HepG2 (cell line): ENCODE measurements at regions not wholly inside any gene's neighbourhood (a gene's known extent, or its start where the extent isn't known, plus 50 kb on each side); places are given as distances from the start of the nearest gene placed in this dataset.
A peak's percentile ranks its signal among the peaks of the same experiment; 100 is the strongest.
"Not testable (repeated sequence)": the region's sequence is repeated elsewhere in the genome, so short reads cannot be mapped to it uniquely, and the experiment has no call there.

Experiments used
- ATAC-seq: fragments of 200-7000 bp; cut with Tn5 transposase; 3 replicates; pipeline ENCODE4 v1.9.1; 2020; ENCODE audit warnings: mild to moderate bottlenecking, moderate library complexity
- BruUV-seq: library from RNA; stranded (reverse); fragments of 400-500 nt; replicated peaks from 2 replicates; lab custom pipeline; 2021; lab: Mats Ljungman, UMichigan
- CTCF ChIA-PET: fragments of 300-600 bp; formaldehyde crosslinking; extraction: SDS; loops from one replicate; lab custom pipeline; 2021; ENCODE audit warnings: low total read pairs, inconsistent platforms, low intra/inter-chr PET ratio; lab: Yijun Ruan, JAX
- POLR2A ChIA-PET: fragments of 350-600 bp; sonication (Branson Sonifier 250); formaldehyde crosslinking; loops from one replicate; lab custom pipeline; 2020; ENCODE audit warnings: antibody characterized with exemption, inconsistent platforms; lab: Yijun Ruan, JAX
- DNase-seq: peaks from one replicate; pipeline ENCODE4 v3.0.0-alpha.2; 2015; ENCODE audit warnings: low spot score
- FAIRE-seq: peaks from 3 replicates; lab custom pipeline; 2011; peaks lifted over from hg19 to GRCh38; lab: Jason Lieb, UNC
- H2AFZ ChIP-seq: one replicate; pipeline ENCODE4 v1.6.1; 2011; ENCODE audit warnings: low read length, inconsistent platforms
- H3K27ac ChIP-seq: fragments of 300-600 bp; 3 replicates; pipeline ENCODE4 v1.8.0; 2011; ENCODE audit warnings: mixed run types, mild to moderate bottlenecking, mixed read lengths, low read length, inconsistent platforms; ENCODE audit not compliant: insufficient read depth; ENCODE audit errors: extremely low read length
- H3K27me3 ChIP-seq, 2 experiments: fragments of 200-600 bp in 1 of 2; 2 replicates in 1 of 2; 3 replicates in 1 of 2; pipeline versions ENCODE4 v1.6.0 to v1.8.0; 2011; ENCODE audit warnings: low read length in 2 of 2, mild to moderate bottlenecking in 2 of 2, moderate library complexity in 2 of 2, inconsistent platforms in 1 of 2; ENCODE audit not compliant: insufficient read depth in 2 of 2, control insufficient read depth in 1 of 2
- H3K36me3 ChIP-seq, 2 experiments: fragments of 200-600 bp in 1 of 2; replicated peaks in 1 of 2; 2 replicates in 1 of 2; 3 replicates in 1 of 2; pipeline versions ENCODE4 v1.5.1 to v1.8.0; 2011; ENCODE audit warnings: low read length in 2 of 2, inconsistent platforms in 1 of 2; ENCODE audit not compliant: insufficient read depth in 2 of 2, control insufficient read depth in 1 of 2
- H3K4me1 ChIP-seq: 2 replicates; pipeline ENCODE4 v1.5.1; 2012; ENCODE audit warnings: low read length, inconsistent platforms; ENCODE audit not compliant: insufficient read depth
- H3K4me2 ChIP-seq: 2 replicates; pipeline ENCODE4 v1.6.0; 2011; ENCODE audit warnings: low read depth, low read length, inconsistent platforms
- H3K4me3 ChIP-seq, 3 experiments: fragments of 200-600 bp in 1 of 3; sonication (generic), shearing (Covaris generic) in 1 of 3; replicated peaks in 1 of 3; 2 replicates each; pipeline ENCODE4 v1.5.1; 2011 to 2016; ENCODE audit warnings: low read length in 3 of 3, inconsistent platforms in 2 of 3, low read depth in 2 of 3, mild to moderate bottlenecking in 2 of 3, control low read depth in 1 of 3, mixed read lengths in 1 of 3; ENCODE audit not compliant: insufficient read depth in 1 of 3
- H3K79me2 ChIP-seq: one replicate; pipeline ENCODE4 v1.6.1; 2011; ENCODE audit warnings: low read length, inconsistent platforms; ENCODE audit not compliant: insufficient read depth
- H3K9ac ChIP-seq: 2 replicates; pipeline ENCODE4 v1.6.0; 2011; ENCODE audit warnings: mild to moderate bottlenecking, low read depth, low read length, inconsistent platforms; ENCODE audit not compliant: insufficient read depth
- H3K9me3 ChIP-seq: 2 replicates; pipeline ENCODE4 v1.5.1; 2012; ENCODE audit warnings: mild to moderate bottlenecking, low read length
- H4K20me1 ChIP-seq: 2 replicates; pipeline ENCODE4 v1.6.0; 2011; ENCODE audit warnings: inconsistent platforms, mild to moderate bottlenecking, low read length, moderate library complexity; ENCODE audit not compliant: insufficient read depth
- ARID5B ChIP-seq: IDR thresholded peaks from 2 replicates; pipeline ENCODE4 v1.4.0; 2020; ENCODE audit warnings: mild to moderate bottlenecking, missing genetic modification reagents
- ATF4 ChIP-seq, 2 experiments: fragments of 450-650 bp in 1 of 2; sonication (generic) in 1 of 2; formaldehyde crosslinking; IDR thresholded peaks; 2 replicates each; pipeline versions ENCODE4 v1.5.0 to v1.8.0; 2020 to 2022; ENCODE audit warnings: mild to moderate bottlenecking in 1 of 2, missing genetic modification reagents in 1 of 2
- CEBPG ChIP-seq: IDR thresholded peaks from 2 replicates; pipeline ENCODE4 v1.6.1; 2016
- FOXA1 ChIP-seq, 2 experiments: fragments of 450-650 bp in 1 of 2; sonication (generic) in 1 of 2; formaldehyde crosslinking in 1 of 2; IDR thresholded peaks; 2 replicates each; pipeline versions ENCODE4 v1.4.0 to v1.6.1; 2016 to 2020; ENCODE audit warnings: missing genetic modification reagents in 1 of 2
- FOXA3 ChIP-seq: IDR thresholded peaks from 2 replicates; pipeline ENCODE4 v1.6.1; 2016; ENCODE audit warnings: missing genetic modification reagents, missing compliant biosample characterization
- GATAD2A ChIP-seq: IDR thresholded peaks from 2 replicates; pipeline ENCODE4 v1.6.1; 2016
- POGK ChIP-seq: sonication (generic); formaldehyde crosslinking; conservative IDR thresholded peaks from 2 replicates; pipeline ENCODE4 v1.8.0; 2022; ENCODE audit warnings: mild to moderate bottlenecking, moderate library complexity, missing genetic modification reagents
- RXRA ChIP-seq: sonication (generic); formaldehyde crosslinking; IDR thresholded peaks from 2 replicates; pipeline ENCODE4 v1.5.1; 2020; ENCODE audit warnings: missing genetic modification reagents
- SALL1 ChIP-seq: sonication (generic); formaldehyde crosslinking; IDR thresholded peaks from 2 replicates; pipeline ENCODE4 v1.8.0; 2022; ENCODE audit warnings: mild to moderate bottlenecking, missing genetic modification reagents
- SOX13 ChIP-seq, 3 experiments: fragments of 450-650 bp in 1 of 3; sonication (generic) in 1 of 3; formaldehyde crosslinking in 1 of 3; IDR thresholded peaks in 2 of 3; conservative IDR thresholded peaks in 1 of 3; 2 replicates each; pipeline versions ENCODE4 v1.5.0 to v1.6.1; 2016 to 2020; ENCODE audit warnings: antibody characterized with exemption in 1 of 3, mild to moderate bottlenecking in 1 of 3, missing compliant biosample characterization in 1 of 3, missing genetic modification reagents in 1 of 3, moderate library complexity in 1 of 3
- TBX2 ChIP-seq: sonication (generic); formaldehyde crosslinking; IDR thresholded peaks from 2 replicates; pipeline ENCODE4 v1.5.0; 2020; ENCODE audit warnings: missing genetic modification reagents, mild to moderate bottlenecking, borderline replicate concordance
- ZGPAT ChIP-seq: IDR thresholded peaks from 2 replicates; pipeline ENCODE4 v1.6.1; 2016; ENCODE audit warnings: mild to moderate bottlenecking
- WGBS: methylation state at CpG from one replicate; pipeline ENCODE4 v1.1.6; 2017; ENCODE audit warnings: low lambda C conversion rate; 5-methylcytosine and 5-hydroxymethylcytosine counted together
- in situ Hi-C: cut with HindIII; loops from 2 replicates; pipeline ENCODE4 v1.10.0; 2017; ENCODE audit warnings: low pct_unique_long_range_greater_than_20kb; ENCODE audit not compliant: extremely low pct_ligation_motif_present
- intact Hi-C: fragments of 100-400 bp; cut with micrococcal nuclease; formaldehyde crosslinking; loops from one replicate; pipeline ENCODE4 v1.10.0; 2022; ENCODE audit not compliant: unreplicated experiment

GRCh38 chr5:127196042-127196441, 94.6 kb upstream of the MEGF10 start (continued):
- TF ChIP-seq ATF4 (CRISPR knock-in tag; IDR thresholded peaks at IDR 0.05): no peak

GRCh38 chr5:127197402-127198167, 93.0 kb upstream of the MEGF10 start:
- H3K27ac ChIP-seq; H4K20me1 ChIP-seq; H3K36me3 ChIP-seq; BruUV-seq; H3K9ac ChIP-seq; H2AFZ ChIP-seq; H3K9me3 ChIP-seq; H3K4me3 ChIP-seq; H3K27me3 ChIP-seq; H3K79me2 ChIP-seq; in situ Hi-C loops; CTCF ChIA-PET; TF ChIP-seq SOX13 (IDR thresholded peaks at IDR 0.05): not testable (repeated sequence)
- ATAC-seq (peak; percentile 100), DNase-seq (peak; percentile 69), FAIRE-seq (peak; percentile 4)
- POLR2A ChIA-PET: interaction anchor here (1.7 kb wide), 1 partner anchor 166 kb away, joined by 4 read pairs; the partner anchor contains the start of gene MARCHF3
- H3K4me1 ChIP-seq: peaks cover 15% of the 10 kb centered on the region
- H3K4me2 ChIP-seq: peak overlapping the region; percentile 64
- WGBS: 10% methylated on average over 3 of the region's 4 CpGs
- intact Hi-C loops: loop anchor here (5.0 to 10.0 kb wide), 2 partner anchors 123 to 165 kb away; partner anchors contain the start of genes C5orf63 and MARCHF3
- peak; percentile 43; the same call in 1 of the 2 replicates for TF ChIP-seq POGK (CRISPR knock-in tag)
- 0 out of 2 replicates have a peak, but pooled peaks have one; percentile 25 for TF ChIP-seq ZGPAT
- 0 out of 2 replicates have a peak, but pooled peaks have one; percentile 22 for TF ChIP-seq TBX2 (CRISPR knock-in tag)
- TF ChIP-seq SALL1 (CRISPR knock-in tag): peak; percentile 9; the same call in 1 of the 2 replicates
- peak; percentile 76; the same call in 1 of the 2 replicates for TF ChIP-seq FOXA3
- TF ChIP-seq FOXA1 (IDR thresholded peaks at IDR 0.05): peak; percentile 55; the same call in 1 of the 2 replicates
- peak; percentile 87 for TF ChIP-seq FOXA1 (CRISPR knock-in tag; IDR thresholded peaks at IDR 0.05)
- TF ChIP-seq SOX13 (CRISPR knock-in tag; conservative IDR thresholded peaks at IDR 0.05 in 1 of 2, IDR thresholded peaks at IDR 0.05 in 1 of 2): 0 out of 4 replicates have a peak, but pooled peaks of 1 of the 2 experiments have one; percentile 21
- peak; percentile 35; the same call in 1 of the 2 replicates for TF ChIP-seq ARID5B (CRISPR knock-in tag)
- TF ChIP-seq CEBPG (CRISPR knock-in tag): peak; percentile 75
- TF ChIP-seq GATAD2A: peak; percentile 63; the same call in 1 of the 2 replicates
- 0 out of 2 replicates have a peak, but pooled peaks have one; percentile 12 for TF ChIP-seq RXRA (CRISPR knock-in tag)
